ENCODE measurements at regions not wholly inside any gene's neighbourhood (a gene's known extent, or its start where the extent isn't known, plus 50 kb on each side); places are given as distances from the start of the nearest gene placed in this dataset.

DNA sequence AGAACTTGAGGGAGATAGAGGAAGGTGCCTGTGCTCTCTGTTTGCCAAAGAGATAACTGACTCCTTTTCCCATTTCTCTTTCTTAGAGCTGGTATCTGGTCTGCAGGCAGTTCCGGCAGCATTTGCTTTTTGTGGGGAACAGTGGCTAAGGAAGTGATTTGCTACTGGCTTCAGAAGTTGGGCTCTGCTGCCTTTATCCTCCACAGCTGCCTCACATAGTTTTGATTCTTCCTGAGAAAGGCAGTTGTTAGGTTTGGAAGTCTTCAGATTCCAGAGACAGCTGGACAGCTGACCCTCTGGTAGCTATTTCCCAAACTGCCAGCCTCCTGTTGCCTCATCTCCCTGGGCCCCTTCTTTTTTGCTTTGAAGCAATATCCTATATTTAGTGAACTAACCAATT is 62.6 kb upstream of the MACF1 start:
- no peak for DNase-seq

GRCh38 chr1:39142401-39143060 is 62.0 kb upstream of the MACF1 start:
- DNase-seq: no peak

DNA sequence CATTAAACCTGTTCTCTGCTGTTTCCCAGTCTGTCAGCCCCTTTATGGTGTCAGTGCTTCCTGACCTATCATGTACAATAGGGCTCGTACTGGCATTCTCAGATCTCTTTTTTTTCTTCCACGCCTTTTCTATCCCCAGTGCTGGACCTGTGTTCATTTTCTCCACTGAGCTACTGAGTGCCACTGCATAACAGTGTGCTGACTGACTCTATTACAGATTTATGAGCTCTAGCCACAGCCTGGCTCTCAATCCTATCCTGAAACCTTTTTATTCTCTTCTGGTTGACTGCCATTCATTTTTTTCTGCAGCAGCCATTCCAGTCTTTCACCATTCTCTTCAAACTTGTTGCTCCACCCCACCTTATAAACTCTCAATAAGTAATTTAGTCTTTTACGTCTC is 59.6 kb upstream of the MACF1 start:
- DNase-seq: no peak

- no peak for DNase-seq
Measured at GRCh38 chr1:39145331-39145965, 59.0 kb upstream of the MACF1 start.

DNA sequence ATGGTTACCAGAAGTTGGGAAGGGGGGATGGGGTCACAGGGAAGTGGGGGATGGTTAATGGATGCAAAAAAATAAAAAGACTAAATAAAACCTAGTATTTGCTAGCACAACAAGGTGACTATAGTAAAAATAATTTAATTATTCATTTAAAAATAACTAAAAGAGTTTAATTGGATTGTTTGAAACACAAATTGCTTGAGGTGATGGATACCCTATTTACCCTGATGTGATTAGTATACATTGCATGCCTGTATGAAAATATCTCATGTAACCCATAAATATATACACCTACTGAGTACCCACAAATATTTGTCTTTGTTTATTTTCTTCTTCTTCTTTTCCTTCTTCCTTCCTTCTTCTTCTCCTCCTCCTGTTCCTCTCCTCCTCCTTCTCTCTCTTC is 57.8 kb upstream of the MACF1 start:
- no peak for DNase-seq

DNA sequence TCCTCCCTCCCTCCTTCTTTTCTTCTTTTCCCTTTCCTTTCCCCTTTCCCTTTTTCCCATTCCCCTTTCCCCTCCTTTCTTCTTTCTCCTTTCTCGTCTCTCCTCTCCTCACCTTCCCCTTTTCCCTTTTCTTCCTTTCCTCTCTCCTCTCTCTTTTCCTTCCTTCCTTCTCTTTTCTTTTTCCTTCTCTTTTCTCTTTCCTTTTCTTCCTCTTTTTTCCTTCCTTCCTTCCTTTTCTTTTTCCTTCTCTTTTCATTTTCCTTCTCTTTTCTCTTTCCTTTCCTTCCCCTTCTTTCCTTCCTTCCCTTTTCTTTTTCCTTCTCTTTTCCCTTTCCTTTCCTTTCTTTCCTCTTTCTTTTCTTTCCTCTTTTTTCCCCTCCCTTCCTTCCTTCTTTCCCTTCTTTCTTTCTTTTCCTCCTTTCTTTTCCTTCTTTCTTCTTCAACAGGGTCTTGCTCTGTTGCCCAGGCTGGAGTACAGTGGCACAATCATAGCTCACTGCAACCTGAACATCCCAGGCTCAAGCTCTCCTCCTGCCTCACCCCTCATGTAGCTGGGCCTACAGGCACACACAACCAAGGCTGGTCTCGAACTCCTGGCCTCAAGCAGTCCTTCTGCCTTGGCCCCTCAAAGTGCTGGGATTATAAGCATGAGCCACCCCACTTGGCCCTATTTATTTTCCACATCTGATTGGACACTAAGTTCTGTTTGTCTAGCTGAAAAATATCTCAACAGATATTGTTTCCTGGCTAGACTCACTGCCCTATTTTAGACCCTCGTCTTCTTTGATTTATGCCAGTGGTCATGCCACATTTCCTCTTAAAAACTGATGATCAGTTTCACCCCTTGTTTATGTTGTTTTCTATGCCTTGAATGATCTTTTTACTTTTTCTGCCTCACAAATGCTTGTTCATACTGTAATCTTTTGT is 57.1 kb upstream of the MACF1 start:
- DNase-seq: no peak

- DNase-seq: no peak
Measured at GRCh38 chr1:39148942-39149341, 55.6 kb upstream of the MACF1 start.

GRCh38 chr1:39149509-39149908 is 55.0 kb upstream of the MACF1 start:
- no peak for DNase-seq

- no peak for DNase-seq
Measured at GRCh38 chr1:39150779-39151178, 53.7 kb upstream of the MACF1 start.

- DNase-seq: no peak
Measured at GRCh38 chr1:39151267-39151666, 53.2 kb upstream of the MACF1 start.

GRCh38 chr1:39152923-39153322 is 51.6 kb upstream of the MACF1 start:
- no peak for DNase-seq

- no peak for DNase-seq
Measured at GRCh38 chr1:39153684-39154083, 50.8 kb upstream of the MACF1 start.

DNA sequence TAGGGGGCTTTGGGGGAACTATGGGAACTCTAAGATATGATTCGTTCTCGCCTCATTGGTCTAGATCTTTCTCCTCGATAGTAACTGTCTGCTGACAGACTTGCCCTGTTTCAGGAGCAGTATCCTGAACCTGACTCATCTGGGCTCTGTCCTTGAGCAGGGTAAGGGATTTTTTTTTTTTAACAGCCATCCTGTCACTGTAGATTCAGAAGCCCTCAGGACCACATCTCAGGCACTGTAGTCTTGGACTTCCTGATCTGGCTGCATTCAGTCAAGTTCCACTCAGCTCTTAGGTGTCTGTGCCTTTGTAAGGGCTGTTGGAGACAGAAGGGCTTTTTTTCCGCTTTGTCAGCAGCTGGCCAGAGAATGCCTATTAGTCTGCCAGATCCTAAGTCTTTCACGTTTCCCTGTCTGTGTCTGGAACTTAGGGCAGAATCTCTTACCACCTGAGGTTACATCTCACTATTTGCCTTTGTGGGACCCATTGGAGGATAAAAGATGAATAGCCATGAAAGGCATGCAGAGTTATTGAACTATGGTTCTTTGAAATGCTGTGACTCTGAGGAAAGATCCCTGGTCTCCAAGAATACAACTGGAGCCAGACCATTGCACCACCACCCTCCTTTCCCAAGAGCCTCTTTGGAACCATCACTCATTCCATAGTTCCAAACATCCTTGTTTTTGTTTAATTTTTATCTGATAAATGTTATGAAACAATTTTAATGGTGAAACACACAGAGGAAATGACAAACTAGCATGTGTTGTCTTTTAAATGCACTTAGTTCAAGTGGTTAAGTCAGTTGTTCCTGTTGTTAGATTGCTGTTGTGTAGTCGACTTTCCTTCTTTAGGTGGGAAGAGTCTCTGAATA is 49.7 kb upstream of the MACF1 start:
- no peak for DNase-seq

All from CD4-positive, alpha-beta T cell treated with Interleukin-15 for 1 hour (primary cell).